HepG2 (cell line): ENCODE measurements at regions not wholly inside any gene's neighbourhood (a gene's known extent, or its start where the extent isn't known, plus 50 kb on each side); places are given as distances from the start of the nearest gene placed in this dataset.

ENCODE experiments used
- ATM ChIP-seq: fragments of 450-650 bp; IDR thresholded peaks from 2 replicates; pipeline ENCODE4 v1.7.1; 2017; ENCODE audit warnings: mild to moderate bottlenecking, borderline replicate concordance
- GATAD2A ChIP-seq: IDR thresholded peaks from 2 replicates; pipeline ENCODE4 v1.6.1; 2016
- JUN ChIP-seq: sonication (generic); formaldehyde crosslinking; IDR thresholded peaks from 2 replicates; pipeline ENCODE4 v1.4.0; 2020; ENCODE audit warnings: mild to moderate bottlenecking, missing genetic modification reagents
- MAX ChIP-seq: IDR thresholded peaks from 2 replicates; pipeline ENCODE4 v1.6.1; 2012; ENCODE audit warnings: inconsistent platforms
- ZSCAN29 ChIP-seq: sonication (generic); formaldehyde crosslinking; conservative IDR thresholded peaks from 2 replicates; pipeline ENCODE4 v1.4.0; 2020; ENCODE audit warnings: mild to moderate bottlenecking, missing genetic modification reagents
- TF ChIP-seq, protein P1 (sequence below): sonication (generic); formaldehyde crosslinking; IDR thresholded peaks from 2 replicates; pipeline ENCODE4 v1.9.0; 2021; ENCODE audit warnings: missing genetic modification reagents, borderline replicate concordance
- TF ChIP-seq, protein P2 (sequence below): sonication (generic); formaldehyde crosslinking; IDR thresholded peaks from 2 replicates; pipeline ENCODE4 v1.5.0; 2020; ENCODE audit warnings: mild to moderate bottlenecking, missing genetic modification reagents, moderate library complexity

DNA sequence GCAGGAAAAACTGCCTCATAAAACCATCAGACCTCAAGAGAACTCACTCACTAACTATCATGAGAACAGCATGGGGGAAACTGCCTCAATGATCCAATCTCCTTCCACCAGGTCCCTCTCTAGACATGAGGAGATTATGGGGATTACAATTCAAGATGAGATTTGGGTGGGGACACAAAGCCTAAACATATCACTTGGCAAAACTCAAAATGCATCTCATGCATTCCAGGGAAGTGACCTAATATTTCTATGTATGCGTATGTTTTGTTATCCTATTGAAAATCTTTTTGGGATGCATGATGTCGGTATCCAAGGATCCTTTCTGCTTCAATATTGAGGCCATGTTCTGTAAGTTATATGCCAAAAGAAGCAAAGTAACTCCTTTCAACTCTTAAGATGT is 174.0 kb downstream of the PLK2 start:
- TF ChIP-seq GATAD2A (CRISPR knock-in tag) (no peak), MAX (no peak), ZSCAN29 (CRISPR knock-in tag) (no peak), JUN (CRISPR knock-in tag) (no peak), ATM (no peak)
- TF ChIP-seq, protein P1, sequence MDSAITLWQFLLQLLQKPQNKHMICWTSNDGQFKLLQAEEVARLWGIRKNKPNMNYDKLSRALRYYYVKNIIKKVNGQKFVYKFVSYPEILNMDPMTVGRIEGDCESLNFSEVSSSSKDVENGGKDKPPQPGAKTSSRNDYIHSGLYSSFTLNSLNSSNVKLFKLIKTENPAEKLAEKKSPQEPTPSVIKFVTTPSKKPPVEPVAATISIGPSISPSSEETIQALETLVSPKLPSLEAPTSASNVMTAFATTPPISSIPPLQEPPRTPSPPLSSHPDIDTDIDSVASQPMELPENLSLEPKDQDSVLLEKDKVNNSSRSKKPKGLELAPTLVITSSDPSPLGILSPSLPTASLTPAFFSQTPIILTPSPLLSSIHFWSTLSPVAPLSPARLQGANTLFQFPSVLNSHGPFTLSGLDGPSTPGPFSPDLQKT (CRISPR knock-in tag), result no peak
- TF ChIP-seq, protein P2, sequence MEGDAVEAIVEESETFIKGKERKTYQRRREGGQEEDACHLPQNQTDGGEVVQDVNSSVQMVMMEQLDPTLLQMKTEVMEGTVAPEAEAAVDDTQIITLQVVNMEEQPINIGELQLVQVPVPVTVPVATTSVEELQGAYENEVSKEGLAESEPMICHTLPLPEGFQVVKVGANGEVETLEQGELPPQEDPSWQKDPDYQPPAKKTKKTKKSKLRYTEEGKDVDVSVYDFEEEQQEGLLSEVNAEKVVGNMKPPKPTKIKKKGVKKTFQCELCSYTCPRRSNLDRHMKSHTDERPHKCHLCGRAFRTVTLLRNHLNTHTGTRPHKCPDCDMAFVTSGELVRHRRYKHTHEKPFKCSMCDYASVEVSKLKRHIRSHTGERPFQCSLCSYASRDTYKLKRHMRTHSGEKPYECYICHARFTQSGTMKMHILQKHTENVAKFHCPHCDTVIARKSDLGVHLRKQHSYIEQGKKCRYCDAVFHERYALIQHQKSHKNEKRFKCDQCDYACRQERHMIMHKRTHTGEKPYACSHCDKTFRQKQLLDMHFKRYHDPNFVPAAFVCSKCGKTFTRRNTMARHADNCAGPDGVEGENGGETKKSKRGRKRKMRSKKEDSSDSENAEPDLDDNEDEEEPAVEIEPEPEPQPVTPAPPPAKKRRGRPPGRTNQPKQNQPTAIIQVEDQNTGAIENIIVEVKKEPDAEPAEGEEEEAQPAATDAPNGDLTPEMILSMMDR (CRISPR knock-in tag), result no peak
